ENCODE measurements at regions not wholly inside any gene's neighbourhood (a gene's known extent, or its start where the extent isn't known, plus 50 kb on each side); places are given as distances from the start of the nearest gene placed in this dataset.
"Not testable (repeated sequence)": the region's sequence is repeated elsewhere in the genome, so short reads cannot be mapped to it uniquely, and the experiment has no call there.

DNA sequence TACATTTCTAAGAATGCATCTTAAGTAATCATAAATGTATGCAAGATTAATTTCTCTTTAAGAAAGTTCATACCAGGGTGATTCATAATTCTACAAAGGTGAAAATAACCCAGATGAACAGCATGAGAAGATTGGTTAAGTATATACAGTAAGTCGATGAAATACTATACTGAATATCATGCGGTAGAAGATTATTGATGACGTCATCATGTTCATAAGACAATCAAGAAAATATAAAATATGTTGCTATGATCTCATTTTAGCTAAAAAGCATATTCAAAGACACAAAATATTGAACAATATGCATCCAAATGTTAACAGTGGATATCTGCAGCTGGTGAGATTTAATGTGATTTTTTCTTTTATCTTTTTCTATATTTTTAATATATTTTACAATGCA lies 312.0 kb upstream of the FGF13 start:
- DNase-seq, result no peak

GRCh38 chrX:139020801-139021200 lies 309.3 kb upstream of the FGF13 start:
- peak; percentile 1 for DNase-seq

- DNase-seq, result no peak
These were observed 306.9 kb upstream of the FGF13 start for GRCh38 chrX:139018436-139018835.

- no peak for DNase-seq
These were observed 304.1 kb upstream of the FGF13 start for GRCh38 chrX:139015627-139016026.

- no peak for DNase-seq
These were observed 296.7 kb upstream of the FGF13 start for GRCh38 chrX:139008185-139008584.

GRCh38 chrX:139003856-139004527 lies 292.5 kb upstream of the FGF13 start:
- not testable (repeated sequence) for DNase-seq

- no peak for DNase-seq
These were observed 290.8 kb upstream of the FGF13 start for GRCh38 chrX:139002319-139002718.

DNA sequence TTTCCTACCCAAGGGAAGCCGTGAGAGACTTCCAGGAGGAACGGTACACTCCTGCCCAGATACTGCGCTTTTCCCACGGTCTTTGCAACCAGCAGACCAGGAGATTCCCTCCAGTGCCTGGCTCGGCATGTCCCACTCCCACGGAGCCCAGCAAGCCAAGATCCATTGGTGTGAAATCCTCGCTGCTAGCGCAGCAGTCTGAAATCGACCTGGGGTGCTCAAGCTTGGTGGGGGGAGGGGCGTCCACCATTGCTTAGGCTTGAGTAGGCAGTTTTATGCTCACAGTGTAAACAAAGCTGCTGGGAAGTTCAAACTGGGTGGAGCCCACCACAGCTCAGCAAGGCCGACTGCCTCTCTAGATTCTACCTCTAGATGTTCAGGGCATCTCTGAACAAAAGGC lies 284.8 kb upstream of the FGF13 start:
- DNase-seq, result no peak

DNA sequence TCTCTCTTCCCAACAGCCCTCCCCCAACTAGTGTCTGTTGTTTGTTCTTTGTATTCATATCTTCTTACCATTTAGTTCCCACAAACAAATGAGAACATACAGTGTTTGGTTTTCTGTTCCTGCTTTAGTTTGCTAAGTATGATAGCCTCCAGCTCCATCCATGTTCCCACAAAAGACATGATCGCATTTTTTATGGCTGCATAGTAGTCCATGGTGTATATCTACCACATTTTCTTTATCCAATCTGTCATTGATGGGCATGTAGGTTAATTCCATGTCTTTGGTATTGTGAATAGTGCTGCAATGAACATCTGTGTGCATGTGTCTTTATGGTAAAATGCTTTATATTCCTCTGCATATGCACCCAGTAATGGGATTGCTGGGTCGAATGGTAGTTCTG lies 283.9 kb upstream of the FGF13 start:
- no peak for DNase-seq

- not testable (repeated sequence) for DNase-seq
These were observed 278.9 kb upstream of the FGF13 start for GRCh38 chrX:138990425-138990824.

GRCh38 chrX:138986866-138987265 lies 275.3 kb upstream of the FGF13 start:
- DNase-seq, result no peak

- DNase-seq, result no peak
These were observed 274.7 kb upstream of the FGF13 start for GRCh38 chrX:138986235-138986634.

DNA sequence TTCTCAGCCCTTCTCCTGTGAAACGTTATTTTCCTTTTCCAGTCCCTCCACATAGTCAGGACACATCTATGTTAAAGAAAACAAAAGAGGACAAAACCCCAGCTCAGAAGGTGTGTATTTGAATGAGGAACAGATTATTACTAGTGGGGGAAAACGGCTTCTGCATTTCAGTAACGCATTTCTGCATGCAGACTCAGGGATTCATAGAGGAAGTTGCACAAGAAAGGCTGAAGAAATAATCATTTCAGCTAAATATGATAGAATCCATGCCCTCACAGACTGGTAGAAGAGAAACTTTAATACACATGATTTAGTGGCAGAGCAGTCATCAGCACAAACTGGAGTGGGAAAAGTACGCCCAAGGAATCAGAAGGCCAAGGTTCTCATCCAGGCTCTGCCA lies 270.8 kb upstream of the FGF13 start:
- DNase-seq, result no peak

GRCh38 chrX:138964501-138964900 lies 253.0 kb upstream of the FGF13 start:
- DNase-seq, result no peak

DNA sequence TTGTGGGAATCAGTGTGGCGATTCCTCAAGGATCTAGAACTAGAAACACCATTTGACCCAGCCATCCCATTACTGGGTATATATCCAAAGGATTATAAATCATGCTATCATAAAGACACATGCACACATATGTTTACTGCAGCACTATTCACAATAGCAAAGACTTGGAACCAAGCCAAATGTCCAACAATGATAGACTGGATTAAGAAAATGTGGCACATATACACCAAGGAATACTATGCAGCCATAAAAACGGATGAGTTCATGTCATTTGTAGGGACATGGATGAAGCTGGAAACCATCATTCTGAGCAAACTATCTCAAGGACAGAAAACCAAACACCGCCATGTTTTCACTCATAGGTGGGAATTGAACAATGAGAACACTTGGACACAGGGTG lies 250.9 kb upstream of the FGF13 start:
- DNase-seq, result not testable (repeated sequence)

DNA sequence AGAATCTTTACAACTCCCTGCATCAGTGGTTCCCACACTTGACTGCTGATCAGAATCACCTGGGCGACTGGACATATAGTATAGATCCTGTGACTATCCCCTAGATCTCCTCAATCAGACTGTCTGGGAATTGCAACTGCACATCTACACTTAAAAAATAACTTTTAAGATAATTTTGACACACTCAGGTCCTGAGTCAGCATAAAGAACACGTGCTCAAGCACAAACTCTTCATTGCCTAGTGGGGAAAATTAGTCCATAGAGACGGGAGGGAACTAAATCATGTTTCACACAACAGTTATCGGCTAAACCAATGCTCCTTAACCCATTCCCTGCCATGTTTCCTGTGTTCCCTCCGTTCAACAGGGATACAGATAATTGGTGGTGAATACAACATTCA lies 243.5 kb upstream of the FGF13 start:
- no peak for DNase-seq

- DNase-seq, result no peak
These were observed 235.4 kb upstream of the FGF13 start for GRCh38 chrX:138946926-138947325.

DNA sequence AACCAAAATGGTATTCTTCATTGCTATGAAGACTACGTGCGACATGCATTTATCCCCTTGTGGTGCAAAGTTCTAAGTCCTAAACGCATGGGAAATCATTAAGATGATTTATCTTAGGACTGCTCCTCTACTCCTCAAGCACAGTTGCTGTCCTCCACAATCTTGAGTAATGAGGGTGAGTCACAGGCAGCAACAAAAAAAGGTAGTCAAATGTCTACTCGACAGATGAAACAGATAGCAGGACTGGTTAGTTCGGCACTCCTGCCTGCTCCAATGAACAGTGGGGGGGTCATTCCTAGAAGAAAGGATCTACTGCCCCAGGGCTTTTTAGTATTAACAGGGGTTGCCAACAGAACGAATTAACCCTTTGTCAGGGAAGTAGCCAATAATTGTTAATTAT lies 233.7 kb upstream of the FGF13 start:
- DNase-seq, result no peak

- DNase-seq, result no peak
These were observed 227.5 kb upstream of the FGF13 start for GRCh38 chrX:138939038-138939437.

GRCh38 chrX:138938003-138938402 lies 226.5 kb upstream of the FGF13 start:
- DNase-seq, result no peak

GRCh38 chrX:138931212-138931611 lies 219.7 kb upstream of the FGF13 start:
- no peak for DNase-seq

GRCh38 chrX:138930583-138930945 lies 219.0 kb upstream of the FGF13 start:
- DNase-seq, result no peak

DNA sequence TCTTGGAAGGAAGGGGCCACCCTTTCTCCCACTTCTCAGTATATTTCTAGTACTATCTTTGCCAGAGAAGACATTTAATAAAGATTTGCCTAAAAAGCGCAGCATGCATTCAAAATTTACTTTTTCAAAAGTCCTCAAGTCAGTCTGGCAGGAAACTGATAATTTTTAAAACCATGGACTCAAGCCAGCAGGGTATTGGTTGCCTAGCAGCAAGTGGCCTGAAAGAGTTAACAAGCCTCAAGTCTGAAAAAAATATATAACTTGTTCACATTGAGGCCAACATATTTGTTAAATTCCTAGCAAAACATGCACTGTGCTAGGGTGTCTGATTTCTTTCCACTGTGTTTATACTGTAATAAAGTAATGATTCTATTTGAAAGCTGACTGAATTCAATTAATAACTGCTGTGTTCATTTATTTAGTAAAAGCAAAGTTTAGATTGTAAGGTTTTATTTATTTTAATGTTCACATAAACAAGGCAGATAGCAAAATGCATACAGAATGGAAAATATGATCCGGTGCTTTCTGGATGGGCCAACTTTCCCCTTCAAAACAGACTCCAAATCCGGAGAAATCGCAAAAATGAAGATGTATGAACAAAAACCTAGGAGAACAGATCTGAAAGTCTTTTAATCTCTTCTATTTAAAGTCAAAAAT lies 218.5 kb upstream of the FGF13 start:
- no peak for DNase-seq

DNA sequence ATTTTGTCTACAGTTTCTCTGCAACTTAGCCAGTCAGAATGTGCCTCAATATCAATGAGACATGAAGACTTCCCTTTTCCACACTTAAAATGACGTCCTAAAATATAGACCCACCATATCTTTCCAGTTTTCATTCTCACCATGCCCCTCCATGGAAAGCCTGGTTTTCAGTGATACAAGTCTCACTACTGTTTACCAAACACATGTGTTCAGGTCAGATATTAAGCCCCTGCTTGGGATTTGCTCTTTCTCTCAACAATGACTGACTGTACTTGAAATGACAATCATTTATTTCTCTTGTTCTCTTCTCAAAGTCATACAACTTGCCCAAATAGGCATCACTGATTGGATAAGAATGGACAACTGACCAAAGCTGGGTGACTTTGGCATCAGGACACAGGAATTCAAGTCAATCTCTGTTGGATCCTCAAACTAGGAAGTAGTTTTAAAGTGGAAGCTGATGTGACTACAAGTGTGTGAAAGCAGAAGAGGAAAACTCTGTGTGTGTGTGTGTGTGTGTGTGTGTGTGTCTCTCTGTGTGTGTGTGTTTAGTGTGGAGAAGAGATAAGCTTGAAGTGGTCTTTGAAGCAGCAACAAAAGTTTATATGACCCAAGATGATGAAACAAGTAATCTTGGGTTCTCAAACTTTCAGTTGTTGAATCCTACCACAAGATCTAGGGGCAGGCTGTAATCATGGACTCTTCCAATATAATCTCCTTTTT lies 217.4 kb upstream of the FGF13 start:
- no peak for DNase-seq
